ENCODE measurements at regions not wholly inside any gene's neighbourhood (a gene's known extent, or its start where the extent isn't known, plus 50 kb on each side); places are given as distances from the start of the nearest gene placed in this dataset.
"Not testable (repeated sequence)": the region's sequence is repeated elsewhere in the genome, so short reads cannot be mapped to it uniquely, and the experiment has no call there.

DNA sequence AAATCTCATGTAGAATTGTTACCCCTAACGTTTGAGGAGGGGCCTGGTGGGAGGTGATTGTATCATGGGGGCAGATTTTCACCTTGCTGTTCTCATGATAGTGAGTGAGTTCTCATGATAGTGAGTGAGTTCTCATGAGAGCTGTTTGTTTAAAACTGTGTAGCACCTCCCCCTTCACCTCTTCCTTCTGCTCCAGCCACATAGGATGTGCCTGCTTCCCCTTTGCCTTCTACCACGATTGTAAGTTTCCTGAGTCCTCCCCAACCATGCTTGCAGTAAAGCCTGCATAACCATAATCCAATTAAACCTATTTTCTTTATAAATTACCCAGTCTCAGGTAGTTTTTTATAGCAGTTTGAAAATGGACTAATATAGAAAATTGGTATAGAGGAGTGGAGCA lies 1783.7 kb upstream of the CDH9 start:
- Histone ChIP-seq H3K9me3 (ENCODE audit: low read depth) (no peaks in the 10 kb centered on the region), H3K4me1 (ENCODE audit: low read depth) (no peaks in the 10 kb centered on the region), H3K36me3 (no peaks in the 10 kb centered on the region), H3K27me3 (no peaks in the 10 kb centered on the region), H3K27ac (no peak overlapping the region), H3K4me3 (no peak overlapping the region)
- TF ChIP-seq, protein P1, sequence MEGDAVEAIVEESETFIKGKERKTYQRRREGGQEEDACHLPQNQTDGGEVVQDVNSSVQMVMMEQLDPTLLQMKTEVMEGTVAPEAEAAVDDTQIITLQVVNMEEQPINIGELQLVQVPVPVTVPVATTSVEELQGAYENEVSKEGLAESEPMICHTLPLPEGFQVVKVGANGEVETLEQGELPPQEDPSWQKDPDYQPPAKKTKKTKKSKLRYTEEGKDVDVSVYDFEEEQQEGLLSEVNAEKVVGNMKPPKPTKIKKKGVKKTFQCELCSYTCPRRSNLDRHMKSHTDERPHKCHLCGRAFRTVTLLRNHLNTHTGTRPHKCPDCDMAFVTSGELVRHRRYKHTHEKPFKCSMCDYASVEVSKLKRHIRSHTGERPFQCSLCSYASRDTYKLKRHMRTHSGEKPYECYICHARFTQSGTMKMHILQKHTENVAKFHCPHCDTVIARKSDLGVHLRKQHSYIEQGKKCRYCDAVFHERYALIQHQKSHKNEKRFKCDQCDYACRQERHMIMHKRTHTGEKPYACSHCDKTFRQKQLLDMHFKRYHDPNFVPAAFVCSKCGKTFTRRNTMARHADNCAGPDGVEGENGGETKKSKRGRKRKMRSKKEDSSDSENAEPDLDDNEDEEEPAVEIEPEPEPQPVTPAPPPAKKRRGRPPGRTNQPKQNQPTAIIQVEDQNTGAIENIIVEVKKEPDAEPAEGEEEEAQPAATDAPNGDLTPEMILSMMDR (IDR thresholded peaks at IDR 0.05; ENCODE audit: low read depth, low read length) = no peak
- no peak for DNase-seq (ENCODE audit: low read depth in 1 of 2, low spot score in 1 of 2)

DNA sequence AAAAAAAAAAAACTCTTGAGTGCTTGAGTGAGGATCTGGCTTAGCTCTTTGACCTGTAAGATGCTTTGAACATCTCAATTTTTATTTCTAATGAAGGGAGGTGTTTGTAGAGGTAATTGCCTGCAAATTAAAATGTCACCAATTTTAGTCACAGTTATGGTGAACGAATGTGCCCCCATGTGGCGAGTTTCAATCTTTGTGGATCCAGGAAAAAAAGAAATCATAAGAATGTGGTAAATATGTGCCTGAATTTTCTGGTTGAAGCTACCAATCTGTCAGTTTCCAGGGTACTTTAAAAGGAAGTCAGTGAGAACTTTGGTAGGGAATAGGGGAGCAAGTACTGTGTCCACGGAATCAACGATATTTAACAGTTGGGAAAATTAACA lies 1772.4 kb upstream of the CDH9 start:
- TF ChIP-seq, protein P1 (IDR thresholded peaks at IDR 0.05; ENCODE audit: low read depth, low read length) = no peak
- Histone ChIP-seq H3K4me3 (no peak overlapping the region), H3K9me3 (ENCODE audit: low read depth) (no peaks in the 10 kb centered on the region), H3K4me1 (ENCODE audit: low read depth) (no peaks in the 10 kb centered on the region), H3K27ac (no peak overlapping the region), H3K27me3 (no peaks in the 10 kb centered on the region), H3K36me3 (no peaks in the 10 kb centered on the region)
- DNase-seq (ENCODE audit: low read depth in 1 of 2, low spot score in 1 of 2) = no peak

DNA sequence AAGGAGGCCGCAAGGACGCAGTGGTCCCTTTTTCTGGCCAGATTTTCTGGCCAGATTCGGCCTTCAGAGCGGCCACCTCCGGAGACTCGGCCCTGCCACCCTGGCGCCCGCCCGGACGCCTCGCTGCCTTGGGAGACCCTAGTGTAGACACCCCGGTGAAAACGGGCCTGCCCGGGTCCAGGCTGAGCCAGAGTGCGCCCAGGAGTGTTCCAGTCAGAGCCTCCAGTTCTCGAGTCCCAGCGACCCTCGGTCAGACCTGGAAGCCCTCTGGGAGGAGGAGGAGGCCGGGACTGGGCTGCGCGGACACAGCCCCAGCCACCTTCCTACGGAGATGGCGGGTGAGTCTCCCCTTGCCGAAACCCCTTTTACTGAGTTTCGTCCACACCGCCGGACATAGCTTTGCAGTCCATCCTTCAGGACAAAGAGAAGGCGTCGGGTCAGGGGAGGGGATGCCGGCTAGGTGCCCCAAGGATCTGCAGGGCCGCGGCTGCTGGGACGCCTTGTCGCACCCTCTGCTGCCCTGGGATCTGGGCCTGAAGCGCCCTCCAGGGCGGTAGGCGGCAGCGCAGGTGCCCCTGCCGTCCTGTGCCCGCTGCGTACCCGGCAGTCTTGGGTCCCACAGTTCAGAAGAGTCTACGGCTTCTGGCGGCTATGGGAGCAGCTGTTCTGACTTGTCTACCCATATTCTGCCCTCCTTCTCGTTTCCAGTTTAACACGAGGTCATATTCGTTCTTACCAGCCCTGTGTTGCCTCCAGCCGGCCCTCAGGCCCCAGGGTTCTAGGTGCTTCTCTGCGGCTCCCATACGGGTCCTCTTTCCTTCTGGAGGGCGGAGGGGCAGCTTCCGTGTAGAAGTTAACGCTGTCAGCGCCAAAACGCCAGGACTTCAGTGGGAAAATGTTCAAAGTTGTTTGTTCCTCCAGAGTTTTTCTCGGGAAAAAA lies 1771.7 kb upstream of the CDH9 start:
- no peaks in the 10 kb centered on the region for H3K4me1 ChIP-seq (ENCODE audit: low read depth)
- no peak overlapping the region for H3K27ac ChIP-seq
- no peak overlapping the region for H3K4me3 ChIP-seq
- DNase-seq (ENCODE audit: low read depth in 1 of 2, low spot score in 1 of 2) = no peak
- no peaks in the 10 kb centered on the region for H3K27me3 ChIP-seq
- TF ChIP-seq, protein P1 (IDR thresholded peaks at IDR 0.05; ENCODE audit: low read depth, low read length) = no peak
- no peaks in the 10 kb centered on the region for H3K9me3 ChIP-seq (ENCODE audit: low read depth)
- H3K36me3 ChIP-seq = no peaks in the 10 kb centered on the region

DNA sequence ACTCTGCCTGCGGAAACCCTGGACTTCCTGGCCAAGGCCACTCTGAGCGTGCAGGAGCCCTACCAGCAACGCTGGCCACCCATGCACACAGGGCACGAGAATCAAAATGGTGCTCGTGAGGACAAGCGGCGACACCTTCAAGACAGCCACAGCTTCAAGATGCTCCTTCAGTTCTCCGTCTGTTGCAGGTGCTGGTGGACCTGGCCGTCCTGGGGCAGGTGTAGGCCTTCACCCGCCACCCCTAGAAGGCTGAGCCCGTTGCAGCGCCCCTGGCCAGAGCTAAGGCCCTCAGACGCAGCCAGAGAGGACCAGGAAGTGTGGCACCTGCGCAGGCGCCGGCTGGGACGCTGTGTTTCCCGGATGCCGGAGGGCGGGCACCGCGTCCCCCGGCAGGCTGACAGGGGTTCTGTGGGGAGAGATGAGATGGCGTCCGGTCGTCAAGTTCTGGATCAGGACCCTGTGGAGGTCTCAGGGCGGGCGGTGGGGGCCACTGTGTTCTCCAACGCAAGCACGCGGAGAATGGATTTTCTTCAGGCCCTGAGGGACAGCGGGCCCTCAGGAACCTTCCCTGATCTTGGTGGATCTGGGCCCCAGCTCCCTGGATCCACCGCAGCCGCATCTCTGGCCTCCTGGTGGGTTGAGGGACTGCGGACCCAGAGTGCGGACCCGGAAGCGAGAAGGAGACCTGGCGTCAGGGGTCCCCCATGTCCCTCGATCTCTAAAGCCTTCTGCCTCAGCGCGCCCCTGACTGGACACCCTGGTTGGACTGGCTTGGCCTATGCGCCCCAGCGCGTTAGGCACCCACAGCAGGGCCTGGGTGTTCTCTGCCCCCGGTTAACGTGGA lies 1770.8 kb upstream of the CDH9 start:
- no peaks in the 10 kb centered on the region for H3K9me3 ChIP-seq (ENCODE audit: low read depth)
- TF ChIP-seq, protein P1 (IDR thresholded peaks at IDR 0.05; ENCODE audit: low read depth, low read length) = no peak
- DNase-seq (ENCODE audit: low read depth in 1 of 2, low spot score in 1 of 2) = no peak
- no peak overlapping the region for H3K27ac ChIP-seq
- no peaks in the 10 kb centered on the region for H3K27me3 ChIP-seq
- no peaks in the 10 kb centered on the region for H3K36me3 ChIP-seq
- no peak overlapping the region for H3K4me3 ChIP-seq
- no peaks in the 10 kb centered on the region for H3K4me1 ChIP-seq (ENCODE audit: low read depth)

DNA sequence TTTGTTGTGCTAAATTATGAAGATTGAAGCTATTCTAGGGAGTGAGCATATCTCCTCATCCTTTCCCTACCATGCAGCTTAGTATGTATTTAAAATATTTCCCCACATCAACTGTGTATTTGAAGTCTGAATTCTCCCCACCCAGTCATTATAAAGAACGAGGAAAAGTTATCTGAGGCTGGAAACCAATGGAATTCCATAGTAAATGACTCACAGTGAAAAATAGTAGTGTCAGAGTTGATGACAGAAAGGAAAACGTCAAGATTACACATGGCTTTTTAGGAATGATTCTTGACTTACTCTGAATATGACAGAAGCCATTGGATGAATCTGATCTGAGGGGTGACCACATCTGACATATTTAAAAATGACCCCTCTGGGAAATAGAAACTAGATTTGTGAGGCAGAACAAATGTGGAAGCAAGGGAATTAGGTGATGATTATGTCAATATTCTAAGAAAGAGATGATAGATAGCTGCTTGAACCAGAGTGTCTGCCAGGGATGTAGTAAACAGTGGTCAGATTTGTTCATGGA lies 1768.9 kb upstream of the CDH9 start:
- H3K36me3 ChIP-seq = no peaks in the 10 kb centered on the region
- no peak overlapping the region for H3K27ac ChIP-seq
- no peaks in the 10 kb centered on the region for H3K9me3 ChIP-seq (ENCODE audit: low read depth)
- H3K4me3 ChIP-seq = no peak overlapping the region
- TF ChIP-seq, protein P1 (IDR thresholded peaks at IDR 0.05; ENCODE audit: low read depth, low read length) = no peak
- DNase-seq (ENCODE audit: low read depth in 1 of 2, low spot score in 1 of 2) = no peak
- H3K27me3 ChIP-seq = no peaks in the 10 kb centered on the region
- H3K4me1 ChIP-seq (ENCODE audit: low read depth) = no peaks in the 10 kb centered on the region

DNA sequence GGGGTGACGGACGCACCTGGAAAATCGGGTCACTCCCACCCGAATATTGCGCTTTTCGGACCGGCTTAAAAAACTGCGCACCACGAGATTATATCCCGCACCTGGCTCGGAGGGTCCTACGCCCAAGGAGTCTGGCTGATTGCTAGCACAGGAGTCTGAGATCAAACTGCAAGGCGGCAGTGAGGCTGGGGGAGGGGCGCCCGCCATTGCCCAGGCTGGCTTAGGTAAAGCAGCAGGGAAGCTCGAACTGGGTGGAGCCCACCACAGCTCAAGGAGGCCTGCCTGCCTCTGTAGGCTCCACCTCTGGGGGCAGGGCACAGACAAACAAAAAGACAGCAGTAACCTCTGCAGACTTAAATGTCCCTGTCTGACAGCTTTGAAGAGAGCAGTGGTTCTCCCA lies 1760.6 kb upstream of the CDH9 start:
- H3K27ac ChIP-seq; H3K36me3 ChIP-seq; H3K4me3 ChIP-seq; H3K9me3 ChIP-seq (ENCODE audit: low read depth); DNase-seq (ENCODE audit: low read depth in 1 of 2, low spot score in 1 of 2); H3K4me1 ChIP-seq (ENCODE audit: low read depth); H3K27me3 ChIP-seq: not testable (repeated sequence)

Data from cardiac muscle cell (in vitro differentiated cells and primary cell).